ENCODE measurements at regions not wholly inside any gene's neighbourhood (a gene's known extent, or its start where the extent isn't known, plus 50 kb on each side); places are given as distances from the start of the nearest gene placed in this dataset.

DNA sequence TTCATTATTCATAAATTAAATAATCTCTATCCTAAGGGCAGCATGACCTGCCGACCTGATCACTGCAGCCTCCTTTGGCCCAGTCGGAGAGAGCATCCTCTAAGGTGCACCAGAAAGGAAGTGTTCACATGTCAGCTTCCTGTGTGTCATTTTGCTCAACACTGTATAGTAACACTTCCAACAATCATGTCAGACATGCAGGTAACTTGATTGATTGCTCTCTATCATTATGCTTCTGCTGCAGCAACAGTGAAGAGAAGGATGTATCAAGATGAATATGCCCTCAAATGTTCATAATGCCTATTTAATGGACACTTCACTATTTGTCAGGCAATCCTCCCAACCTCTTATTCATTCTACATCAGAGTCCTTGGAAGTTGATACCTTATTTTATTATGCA is 332.3 kb downstream of the CDH7 start:
- WGBS, 5 donors = 74 to 89% (median 84%) methylated on average over 2 of the region's 2 CpGs
- Histone ChIP-seq H3K36me3 (no peaks in the 10 kb centered on the region), H3K4me1 (no peaks in the 10 kb centered on the region), H3K4me3 (no peak overlapping the region), H3K27me3 (replicated peaks in 1 of 7) (no peaks in the 10 kb centered on the region), H3K27ac (no peak overlapping the region), H3K9me3 (no peaks in the 10 kb centered on the region)
- DNase-seq = no peak
- TF ChIP-seq POLR2AphosphoS5 (IDR thresholded peaks at IDR 0.05) (no peak), POLR2A (IDR thresholded peaks at IDR 0.05) (no peak)
- TF ChIP-seq, protein P1, sequence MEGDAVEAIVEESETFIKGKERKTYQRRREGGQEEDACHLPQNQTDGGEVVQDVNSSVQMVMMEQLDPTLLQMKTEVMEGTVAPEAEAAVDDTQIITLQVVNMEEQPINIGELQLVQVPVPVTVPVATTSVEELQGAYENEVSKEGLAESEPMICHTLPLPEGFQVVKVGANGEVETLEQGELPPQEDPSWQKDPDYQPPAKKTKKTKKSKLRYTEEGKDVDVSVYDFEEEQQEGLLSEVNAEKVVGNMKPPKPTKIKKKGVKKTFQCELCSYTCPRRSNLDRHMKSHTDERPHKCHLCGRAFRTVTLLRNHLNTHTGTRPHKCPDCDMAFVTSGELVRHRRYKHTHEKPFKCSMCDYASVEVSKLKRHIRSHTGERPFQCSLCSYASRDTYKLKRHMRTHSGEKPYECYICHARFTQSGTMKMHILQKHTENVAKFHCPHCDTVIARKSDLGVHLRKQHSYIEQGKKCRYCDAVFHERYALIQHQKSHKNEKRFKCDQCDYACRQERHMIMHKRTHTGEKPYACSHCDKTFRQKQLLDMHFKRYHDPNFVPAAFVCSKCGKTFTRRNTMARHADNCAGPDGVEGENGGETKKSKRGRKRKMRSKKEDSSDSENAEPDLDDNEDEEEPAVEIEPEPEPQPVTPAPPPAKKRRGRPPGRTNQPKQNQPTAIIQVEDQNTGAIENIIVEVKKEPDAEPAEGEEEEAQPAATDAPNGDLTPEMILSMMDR (IDR thresholded peaks at IDR 0.05 in 8 of 11, conservative IDR thresholded peaks at IDR 0.05 in 3 of 11) = no peak
- intact Hi-C loops (cut with DNase I; ENCODE audit: low total_unique reads) = no loop called here

DNA sequence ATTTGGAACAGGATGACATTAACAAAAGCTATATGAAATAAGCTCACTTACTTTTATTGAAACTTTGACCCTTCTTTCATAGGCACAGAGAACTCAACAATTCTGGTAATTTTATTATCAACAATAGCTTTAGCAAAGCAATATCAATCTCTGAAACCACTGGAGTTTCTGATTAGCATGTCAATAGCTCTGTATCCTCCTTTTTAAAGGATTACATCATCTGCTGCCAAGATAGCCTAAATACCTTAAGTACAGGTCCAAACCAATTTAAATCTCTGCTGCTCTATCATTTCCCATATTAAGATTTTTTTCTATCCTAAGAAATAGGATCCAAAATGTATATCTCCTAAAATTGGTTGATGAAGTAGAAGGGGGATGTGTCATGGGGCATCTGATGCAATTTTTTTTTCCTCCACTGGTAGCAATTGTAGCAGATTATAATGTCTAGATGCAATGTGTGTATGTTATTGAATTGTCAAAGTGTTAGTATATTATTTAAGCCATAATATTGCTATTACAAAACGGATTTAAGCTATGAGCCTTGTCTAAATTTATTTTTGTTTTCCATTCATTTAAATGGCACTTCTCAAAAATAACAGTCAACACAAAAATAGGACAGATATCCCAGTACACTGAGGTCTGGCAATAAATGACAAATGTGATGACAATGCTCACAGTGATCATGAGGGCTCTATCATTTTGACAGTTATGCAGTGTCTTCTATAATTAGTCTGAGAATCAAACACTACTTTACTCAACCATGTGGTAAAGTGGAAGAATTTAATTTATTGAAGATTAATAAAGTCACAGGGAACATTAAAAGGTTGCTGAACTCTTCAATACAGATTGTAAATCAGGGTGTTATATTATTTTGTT is 328.4 kb downstream of the CDH7 start:
- Histone ChIP-seq H3K36me3 (no peaks in the 10 kb centered on the region), H3K4me1 (no peaks in the 10 kb centered on the region), H3K9me3 (peaks cover 0 to 16% (median under 1%) of the 10 kb centered on the region in 8 donors), H3K27me3 (replicated peaks in 1 of 7) (no peaks in the 10 kb centered on the region), H3K4me3 (no peak overlapping the region), H3K27ac (no peak overlapping the region)
- no peak for DNase-seq
- intact Hi-C loops (cut with DNase I; ENCODE audit: low total_unique reads) = no loop called here
- WGBS, 5 donors = 23 to 32% (median 27%) methylated on average over 1 of the region's 1 CpG
- TF ChIP-seq POLR2AphosphoS5 (IDR thresholded peaks at IDR 0.05) = no peak
- no peak for TF ChIP-seq POLR2A (IDR thresholded peaks at IDR 0.05)
- TF ChIP-seq, protein P1 (IDR thresholded peaks at IDR 0.05 in 8 of 11, conservative IDR thresholded peaks at IDR 0.05 in 3 of 11) = no peak

DNA sequence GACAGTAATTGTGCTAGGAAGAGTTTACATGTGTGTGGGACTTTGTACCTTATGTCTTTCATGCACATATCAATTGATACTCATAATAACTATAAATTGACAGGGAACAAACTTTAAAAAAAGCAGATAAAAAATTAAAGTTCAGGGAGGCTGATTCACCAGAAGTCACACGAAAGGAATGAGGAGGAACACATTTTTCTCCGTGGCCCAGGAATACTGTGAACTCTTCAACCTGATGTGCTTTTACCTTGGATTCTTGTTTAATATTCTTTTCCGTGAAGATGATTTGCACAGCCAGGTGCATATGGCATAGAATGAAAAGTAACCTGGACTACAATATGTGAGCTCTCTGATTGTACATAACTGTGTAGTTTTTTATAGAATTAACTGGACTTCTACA is 326.3 kb downstream of the CDH7 start:
- WGBS, 5 donors = 56 to 89% (median 77%) methylated on average over 3 of the region's 3 CpGs
- Histone ChIP-seq H3K4me3 (no peak overlapping the region), H3K27me3 (replicated peaks in 1 of 7) (no peaks in the 10 kb centered on the region), H3K27ac (no peak overlapping the region), H3K4me1 (no peaks in the 10 kb centered on the region), H3K9me3 (peaks cover 0 to 36% (median 16%) of the 10 kb centered on the region in 8 donors), H3K36me3 (no peaks in the 10 kb centered on the region)
- no peak for DNase-seq
- intact Hi-C loops (cut with DNase I; ENCODE audit: low total_unique reads) = no loop called here
- TF ChIP-seq, protein P1 (IDR thresholded peaks at IDR 0.05 in 8 of 11, conservative IDR thresholded peaks at IDR 0.05 in 3 of 11) = no peak
- TF ChIP-seq POLR2A (IDR thresholded peaks at IDR 0.05) (no peak), POLR2AphosphoS5 (IDR thresholded peaks at IDR 0.05) (no peak)

DNA sequence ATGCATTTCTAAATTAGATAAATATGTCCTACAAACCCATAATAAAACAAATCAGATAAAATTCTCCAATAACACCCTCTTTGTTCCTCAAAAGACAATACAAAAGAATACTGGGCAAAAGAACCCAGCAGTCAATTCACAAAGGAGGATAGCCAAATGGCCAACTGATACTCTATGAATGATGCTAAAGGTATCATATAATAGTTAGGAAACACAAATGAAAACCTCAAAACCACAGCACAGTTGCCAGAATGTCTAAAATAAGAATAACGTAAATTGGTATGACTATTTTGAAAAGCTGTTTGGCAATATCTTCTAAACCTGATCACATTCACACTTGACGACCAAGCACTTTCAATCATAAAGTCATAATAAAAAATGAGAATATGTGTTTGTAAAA is 315.4 kb downstream of the CDH7 start:
- Histone ChIP-seq H3K9me3 (peaks cover 0 to 5% (median 0%) of the 10 kb centered on the region in 8 donors), H3K27ac (no peak overlapping the region), H3K4me1 (no peaks in the 10 kb centered on the region), H3K27me3 (replicated peaks in 1 of 7) (no peaks in the 10 kb centered on the region), H3K4me3 (no peak overlapping the region), H3K36me3 (no peaks in the 10 kb centered on the region)
- intact Hi-C loops (cut with DNase I; ENCODE audit: low total_unique reads) = no loop called here
- TF ChIP-seq POLR2A (IDR thresholded peaks at IDR 0.05) = no peak
- 68 to 87% (median 82%) methylated on average over 2 of the region's 2 CpGs for WGBS, 5 donors
- no peak for DNase-seq
